Parathyroid adenoma (tissue), 2 donors: ENCODE measurements at regions not wholly inside any gene's neighbourhood (a gene's known extent, or its start where the extent isn't known, plus 50 kb on each side); places are given as distances from the start of the nearest gene placed in this dataset.

Experiments used
- H2AFZ ChIP-seq: fragments of 300-600 bp; sonication (generic); one replicate; pipeline ENCODE4 v1.7.0; 2017; ENCODE audit warnings: antibody characterized with exemption, mild to moderate bottlenecking
- H3K27ac ChIP-seq: fragments of 300-600 bp; sonication (generic); one replicate; pipeline ENCODE4 v1.7.0; 2017
- H3K27me3 ChIP-seq: fragments of 300-600 bp; sonication (generic); one replicate; pipeline ENCODE4 v1.7.0; 2017; ENCODE audit warnings: low read length; ENCODE audit not compliant: control insufficient read depth, insufficient read depth
- H3K36me3 ChIP-seq: fragments of 300-600 bp; sonication (generic); one replicate; pipeline ENCODE4 v1.7.0; 2017; ENCODE audit warnings: low read length; ENCODE audit not compliant: control insufficient read depth, insufficient read depth
- H3K4me1 ChIP-seq: fragments of 300-600 bp; sonication (generic); one replicate; pipeline ENCODE4 v1.7.0; 2017; ENCODE audit warnings: control low read depth
- H3K4me2 ChIP-seq: fragments of 300-600 bp; sonication (generic); one replicate; pipeline ENCODE4 v1.7.0; 2017; ENCODE audit warnings: low read length
- H3K4me3 ChIP-seq: fragments of 300-600 bp; sonication (generic); one replicate; pipeline ENCODE4 v1.7.0; 2017; ENCODE audit warnings: low read depth, low read length
- H3K79me2 ChIP-seq: fragments of 300-600 bp; sonication (generic); one replicate; pipeline ENCODE4 v1.7.0; 2017; ENCODE audit warnings: control low read depth
- H3K9ac ChIP-seq: fragments of 300-600 bp; sonication (generic); one replicate; pipeline ENCODE4 v1.7.0; 2017; ENCODE audit warnings: mild to moderate bottlenecking
- H3K9me3 ChIP-seq: fragments of 300-600 bp; sonication (generic); one replicate; pipeline ENCODE4 v1.7.0; 2017; ENCODE audit warnings: low read length; ENCODE audit not compliant: control insufficient read depth
- CTCF ChIP-seq: fragments of 300-600 bp; sonication (generic); IDR thresholded peaks from one replicate; pipeline ENCODE4 v1.7.0; 2017; ENCODE audit warnings: antibody characterized with exemption, mild to moderate bottlenecking
- donor health status: primary hyperparathyroidism.

DNA sequence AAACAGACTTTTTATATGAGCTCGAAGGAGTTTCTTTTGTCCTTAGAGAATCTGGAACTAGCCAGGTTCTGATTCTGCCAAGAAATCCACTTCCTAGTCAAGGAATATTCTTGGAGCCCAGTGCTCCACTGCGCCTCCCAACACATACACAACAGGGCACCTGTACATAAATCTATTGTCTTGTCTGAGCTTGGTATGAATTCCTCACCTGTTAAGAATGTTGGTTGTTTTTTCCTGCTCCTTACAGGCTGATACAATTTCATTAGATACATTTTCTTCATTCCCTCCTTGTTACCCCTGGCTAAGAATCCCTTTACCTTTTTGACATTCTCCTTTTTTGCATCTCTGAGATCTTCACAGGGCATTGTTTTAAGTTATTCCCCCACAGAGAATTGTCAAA, 56.0 kb upstream of the FZD7 start:
- H3K4me1 ChIP-seq = no peaks in the 10 kb centered on the region
- H3K27me3 ChIP-seq = no peaks in the 10 kb centered on the region
- H3K36me3 ChIP-seq = no peaks in the 10 kb centered on the region
- no peak overlapping the region for H3K9ac ChIP-seq
- H3K27ac ChIP-seq = no peak overlapping the region
- no peak overlapping the region for H2AFZ ChIP-seq
- no peak overlapping the region for H3K4me2 ChIP-seq
- no peaks in the 10 kb centered on the region for H3K9me3 ChIP-seq
- H3K4me3 ChIP-seq = no peak overlapping the region
- no peaks in the 10 kb centered on the region for H3K79me2 ChIP-seq
- TF ChIP-seq CTCF = no peak

GRCh38 chr2:201978333-201978732, 55.3 kb upstream of the FZD7 start:
- no peak for TF ChIP-seq CTCF
- no peak overlapping the region for H3K27ac ChIP-seq

DNA sequence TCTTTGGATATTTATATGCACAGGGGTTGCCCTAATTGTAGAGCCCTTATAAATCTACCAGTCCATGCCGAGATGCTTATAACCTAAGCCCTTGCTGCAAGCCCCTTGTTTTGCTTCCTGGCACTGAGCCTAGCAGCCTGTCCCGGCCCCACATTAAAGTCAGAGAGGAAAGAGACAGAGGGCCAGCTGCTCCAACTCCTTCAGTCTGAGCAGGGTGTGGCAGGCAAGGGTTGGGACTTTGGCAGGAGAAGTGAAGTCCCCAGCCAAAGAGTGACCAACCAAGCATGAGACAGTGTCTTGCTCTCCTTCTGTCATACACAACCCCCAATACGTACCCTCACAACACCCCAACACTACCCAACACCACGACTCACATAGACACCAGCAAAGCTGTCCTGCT, 54.7 kb upstream of the FZD7 start:
- H3K36me3 ChIP-seq = no peaks in the 10 kb centered on the region
- no peaks in the 10 kb centered on the region for H3K27me3 ChIP-seq
- no peak overlapping the region for H2AFZ ChIP-seq
- H3K9ac ChIP-seq = no peak overlapping the region
- no peak overlapping the region for H3K4me2 ChIP-seq
- no peaks in the 10 kb centered on the region for H3K4me1 ChIP-seq
- H3K27ac ChIP-seq = no peak overlapping the region
- H3K4me3 ChIP-seq = no peak overlapping the region
- H3K9me3 ChIP-seq = no peaks in the 10 kb centered on the region
- H3K79me2 ChIP-seq = no peaks in the 10 kb centered on the region
- no peak for TF ChIP-seq CTCF

More at GRCh38 chr2:201978333-201978732, 55.3 kb upstream of the FZD7 start:
- H3K9ac ChIP-seq = no peak overlapping the region
- no peak overlapping the region for H2AFZ ChIP-seq
- H3K27me3 ChIP-seq = no peaks in the 10 kb centered on the region
- H3K4me3 ChIP-seq = no peak overlapping the region
- H3K9me3 ChIP-seq = no peaks in the 10 kb centered on the region
- no peak overlapping the region for H3K4me2 ChIP-seq
- H3K36me3 ChIP-seq = no peaks in the 10 kb centered on the region
- H3K79me2 ChIP-seq = no peaks in the 10 kb centered on the region
- no peaks in the 10 kb centered on the region for H3K4me1 ChIP-seq

DNA sequence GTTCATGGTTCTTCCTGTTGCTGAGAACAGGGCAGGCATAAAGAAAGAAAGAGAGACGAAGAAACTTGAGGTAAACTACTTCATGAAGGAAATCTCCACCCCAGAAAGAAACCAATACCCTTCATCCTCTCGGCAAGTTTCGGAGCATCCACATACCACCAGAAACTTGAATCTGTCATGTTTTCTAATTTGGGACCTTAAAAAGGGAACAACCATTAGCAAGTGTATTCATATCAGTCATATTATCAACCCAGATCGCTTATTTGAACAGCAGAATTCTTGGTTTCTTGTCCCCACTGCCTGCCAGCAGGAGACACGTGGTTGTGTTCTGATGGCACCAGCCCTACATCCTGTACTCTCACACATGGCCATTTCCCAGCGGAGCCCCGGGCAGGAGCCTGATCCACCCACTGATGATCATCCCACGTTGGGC, 53.2 kb upstream of the FZD7 start:
- Histone ChIP-seq H3K9ac (no peak overlapping the region), H3K9me3 (no peaks in the 10 kb centered on the region), H3K4me2 (no peak overlapping the region), H3K4me3 (no peak overlapping the region), H3K27me3 (no peaks in the 10 kb centered on the region), H3K36me3 (no peaks in the 10 kb centered on the region), H3K79me2 (no peaks in the 10 kb centered on the region), H2AFZ (no peak overlapping the region), H3K27ac (no peak overlapping the region), H3K4me1 (peaks cover 3% of the 10 kb centered on the region)
- TF ChIP-seq CTCF = no peak

- H2AFZ ChIP-seq = no peak overlapping the region
- no peak for TF ChIP-seq CTCF
- H3K27me3 ChIP-seq = no peaks in the 10 kb centered on the region
- H3K4me2 ChIP-seq = no peak overlapping the region
- no peaks in the 10 kb centered on the region for H3K36me3 ChIP-seq
- no peaks in the 10 kb centered on the region for H3K9me3 ChIP-seq
- H3K4me3 ChIP-seq = no peak overlapping the region
- no peak overlapping the region for H3K9ac ChIP-seq
- peaks cover 8% of the 10 kb centered on the region for H3K4me1 ChIP-seq
- no peak overlapping the region for H3K27ac ChIP-seq
- no peaks in the 10 kb centered on the region for H3K79me2 ChIP-seq
Observed at GRCh38 chr2:201980946-201981345, 52.7 kb upstream of the FZD7 start.
